ENCODE measurements at regions not wholly inside any gene's neighbourhood (a gene's known extent, or its start where the extent isn't known, plus 50 kb on each side); places are given as distances from the start of the nearest gene placed in this dataset.

- no peak for DNase-seq
Measured at GRCh38 chr18:4851301-4851976, 345.6 kb downstream of the AKAIN1 start.

GRCh38 chr18:4847056-4847455, 350.0 kb downstream of the AKAIN1 start:
- DNase-seq, result no peak

- no peak for DNase-seq
Measured at GRCh38 chr18:4844320-4844719, 352.7 kb downstream of the AKAIN1 start.

GRCh38 chr18:4843771-4844170, 353.3 kb downstream of the AKAIN1 start:
- DNase-seq, result no peak

- no peak for DNase-seq
Measured at GRCh38 chr18:4842751-4843150, 354.3 kb downstream of the AKAIN1 start.

GRCh38 chr18:4842287-4842686, 354.8 kb downstream of the AKAIN1 start:
- no peak for DNase-seq

- no peak for DNase-seq
Measured at GRCh38 chr18:4839639-4840038, 357.4 kb downstream of the AKAIN1 start.

GRCh38 chr18:4836141-4836540, 360.9 kb downstream of the AKAIN1 start:
- DNase-seq, result no peak

GRCh38 chr18:4831791-4832375, 365.2 kb downstream of the AKAIN1 start:
- no peak for DNase-seq

GRCh38 chr18:4831127-4831526, 365.9 kb downstream of the AKAIN1 start:
- no peak for DNase-seq

- DNase-seq, result no peak
Measured at GRCh38 chr18:4823091-4823490, 368.0 kb upstream of the DLGAP1 start.

- DNase-seq, result no peak
Measured at GRCh38 chr18:4821801-4822200, 366.7 kb upstream of the DLGAP1 start.

GRCh38 chr18:4817665-4818064, 362.6 kb upstream of the DLGAP1 start:
- DNase-seq, result no peak

- no peak for DNase-seq
Measured at GRCh38 chr18:4813708-4814107, 358.6 kb upstream of the DLGAP1 start.

- DNase-seq, result no peak
Measured at GRCh38 chr18:4808891-4809290, 353.8 kb upstream of the DLGAP1 start.

- no peak for DNase-seq
Measured at GRCh38 chr18:4807604-4808293, 352.6 kb upstream of the DLGAP1 start.

GRCh38 chr18:4806331-4806730, 351.2 kb upstream of the DLGAP1 start:
- no peak for DNase-seq

- DNase-seq, result no peak
Measured at GRCh38 chr18:4802296-4802695, 347.2 kb upstream of the DLGAP1 start.

GRCh38 chr18:4801151-4801550, 346.0 kb upstream of the DLGAP1 start:
- DNase-seq, result no peak

GRCh38 chr18:4797002-4797685, 342.0 kb upstream of the DLGAP1 start:
- DNase-seq, result no peak

- no peak for DNase-seq
Measured at GRCh38 chr18:4789506-4789905, 334.4 kb upstream of the DLGAP1 start.

GRCh38 chr18:4781873-4782272, 326.8 kb upstream of the DLGAP1 start:
- no peak for DNase-seq

GRCh38 chr18:4765401-4765800, 310.3 kb upstream of the DLGAP1 start:
- DNase-seq, result no peak

- DNase-seq, result no peak
Measured at GRCh38 chr18:4762330-4762729, 307.2 kb upstream of the DLGAP1 start.

All from stimulated activated CD4-positive, alpha-beta T cell treated with anti-CD3 and anti-CD28 coated beads, Interleukin-1b, Interleukin-23, amount 100 ng/mL, for 48 hours (primary cell).